WI38 (cell line): ENCODE measurements at regions not wholly inside any gene's neighbourhood (a gene's known extent, or its start where the extent isn't known, plus 50 kb on each side); places are given as distances from the start of the nearest gene placed in this dataset.

ENCODE experiments used
- H3K4me3 ChIP-seq: 2 replicates; pipeline ENCODE4 v1.5.1; 2011; ENCODE audit warnings: low read depth, mild to moderate bottlenecking, control low read depth, low read length
- TF ChIP-seq, protein P1 (sequence below): IDR thresholded peaks from 2 replicates; pipeline ENCODE4 v1.5.1; 2012; ENCODE audit warnings: low read depth, mild to moderate bottlenecking, control low read depth, low read length

DNA sequence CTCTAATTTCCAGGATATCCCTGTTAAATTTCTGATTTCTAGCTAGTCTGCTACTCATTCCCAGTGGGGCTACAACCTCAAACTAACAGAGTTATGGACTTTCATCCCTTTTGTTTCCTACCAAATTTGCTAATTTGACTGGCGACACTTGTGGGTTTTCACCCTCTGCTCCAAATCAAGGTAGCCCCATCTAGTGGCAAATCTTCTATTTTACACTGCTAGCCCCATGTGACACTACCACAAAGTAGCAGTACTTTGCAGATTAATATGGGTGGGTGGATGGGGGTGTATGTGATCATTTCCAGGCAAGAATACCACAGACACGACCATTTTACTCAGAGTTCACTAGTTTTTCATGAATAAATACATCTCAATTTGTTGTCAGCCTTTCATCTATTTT lies 150.3 kb downstream of the MSL3 start:
- no peak overlapping the region for H3K4me3 ChIP-seq
- TF ChIP-seq, protein P1, sequence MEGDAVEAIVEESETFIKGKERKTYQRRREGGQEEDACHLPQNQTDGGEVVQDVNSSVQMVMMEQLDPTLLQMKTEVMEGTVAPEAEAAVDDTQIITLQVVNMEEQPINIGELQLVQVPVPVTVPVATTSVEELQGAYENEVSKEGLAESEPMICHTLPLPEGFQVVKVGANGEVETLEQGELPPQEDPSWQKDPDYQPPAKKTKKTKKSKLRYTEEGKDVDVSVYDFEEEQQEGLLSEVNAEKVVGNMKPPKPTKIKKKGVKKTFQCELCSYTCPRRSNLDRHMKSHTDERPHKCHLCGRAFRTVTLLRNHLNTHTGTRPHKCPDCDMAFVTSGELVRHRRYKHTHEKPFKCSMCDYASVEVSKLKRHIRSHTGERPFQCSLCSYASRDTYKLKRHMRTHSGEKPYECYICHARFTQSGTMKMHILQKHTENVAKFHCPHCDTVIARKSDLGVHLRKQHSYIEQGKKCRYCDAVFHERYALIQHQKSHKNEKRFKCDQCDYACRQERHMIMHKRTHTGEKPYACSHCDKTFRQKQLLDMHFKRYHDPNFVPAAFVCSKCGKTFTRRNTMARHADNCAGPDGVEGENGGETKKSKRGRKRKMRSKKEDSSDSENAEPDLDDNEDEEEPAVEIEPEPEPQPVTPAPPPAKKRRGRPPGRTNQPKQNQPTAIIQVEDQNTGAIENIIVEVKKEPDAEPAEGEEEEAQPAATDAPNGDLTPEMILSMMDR: 0 out of 2 replicates have a peak, but pooled peaks have one; percentile 7

DNA sequence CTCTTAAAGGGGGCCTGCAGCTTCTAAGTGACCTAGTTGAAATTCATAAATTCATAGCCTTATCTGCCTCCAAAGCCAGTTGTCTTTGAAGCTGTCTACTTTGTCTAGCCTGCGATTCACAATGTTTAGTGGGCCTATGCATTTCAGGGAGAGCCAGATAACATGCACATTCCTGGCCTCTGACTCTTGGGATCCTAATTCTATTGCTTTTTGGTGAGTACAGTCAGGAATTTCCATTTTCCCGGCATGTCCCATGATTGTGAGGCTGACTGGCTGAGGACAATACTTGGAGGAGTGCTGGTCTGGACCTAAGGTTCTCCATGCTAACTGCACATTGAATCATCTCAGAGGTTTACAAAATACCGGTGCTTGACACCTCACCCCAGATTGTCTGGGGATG lies 155.0 kb downstream of the MSL3 start:
- TF ChIP-seq, protein P1: no peak
- H3K4me3 ChIP-seq: no peak overlapping the region

DNA sequence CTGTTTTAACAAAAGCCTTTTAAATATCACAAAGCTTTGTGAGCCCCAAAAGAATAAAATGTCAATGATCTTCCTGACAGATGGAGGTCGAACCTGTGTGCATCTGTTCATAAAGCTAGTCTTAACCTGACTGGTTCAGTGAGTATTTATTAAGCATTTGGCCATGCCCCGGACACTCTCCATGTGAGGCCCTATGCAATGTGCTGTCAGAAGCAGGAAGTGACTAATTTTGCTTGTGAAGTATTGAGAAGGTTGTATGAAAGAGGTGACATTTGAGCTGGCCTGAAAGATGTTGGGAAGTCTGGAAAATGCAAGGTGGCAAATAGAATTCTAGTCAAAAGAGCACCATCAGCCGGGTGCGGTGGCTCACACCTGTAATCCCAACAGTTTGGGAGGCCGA lies 171.4 kb downstream of the MSL3 start:
- TF ChIP-seq, protein P1: no peak
- H3K4me3 ChIP-seq: no peak overlapping the region

DNA sequence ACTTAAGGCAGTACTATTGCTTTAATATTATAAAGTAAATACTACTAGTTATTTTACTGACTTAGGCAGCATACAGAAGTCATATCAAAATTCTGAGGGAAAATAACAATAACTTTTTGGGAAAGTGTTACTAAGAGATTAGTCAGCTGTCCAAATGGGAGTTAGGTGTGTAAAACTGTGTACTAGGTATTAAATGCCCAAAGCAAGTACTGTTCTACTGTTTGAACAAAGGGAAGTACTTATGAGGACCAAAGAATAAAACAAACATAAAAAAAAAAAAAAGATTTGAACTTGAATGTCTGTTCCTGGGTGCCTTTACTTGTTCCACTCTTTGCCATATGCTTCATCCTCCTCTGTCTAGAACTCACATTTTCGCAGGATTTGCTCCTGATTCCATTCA lies 174.4 kb downstream of the MSL3 start:
- TF ChIP-seq, protein P1: no peak
- no peak overlapping the region for H3K4me3 ChIP-seq

DNA sequence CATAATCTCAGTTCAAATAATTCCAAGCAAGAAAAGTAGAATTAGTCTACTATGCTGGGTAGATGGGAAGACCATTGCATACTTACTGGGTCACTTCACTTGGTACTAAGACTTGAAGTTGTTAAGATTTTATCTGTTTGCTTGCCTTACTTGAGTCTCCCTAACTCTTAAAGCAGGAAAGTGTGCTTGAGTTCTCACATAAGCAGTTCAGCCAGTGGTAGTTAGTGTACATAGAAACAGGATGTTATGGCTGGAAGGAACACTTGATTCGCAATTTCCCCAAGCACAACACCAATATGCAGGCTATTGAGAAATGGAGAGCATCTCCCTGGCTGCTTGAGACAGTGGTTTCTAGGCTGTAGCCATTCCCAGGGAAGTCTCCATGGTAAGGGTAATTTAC lies 176.1 kb downstream of the MSL3 start:
- TF ChIP-seq, protein P1: no peak
- no peak overlapping the region for H3K4me3 ChIP-seq

DNA sequence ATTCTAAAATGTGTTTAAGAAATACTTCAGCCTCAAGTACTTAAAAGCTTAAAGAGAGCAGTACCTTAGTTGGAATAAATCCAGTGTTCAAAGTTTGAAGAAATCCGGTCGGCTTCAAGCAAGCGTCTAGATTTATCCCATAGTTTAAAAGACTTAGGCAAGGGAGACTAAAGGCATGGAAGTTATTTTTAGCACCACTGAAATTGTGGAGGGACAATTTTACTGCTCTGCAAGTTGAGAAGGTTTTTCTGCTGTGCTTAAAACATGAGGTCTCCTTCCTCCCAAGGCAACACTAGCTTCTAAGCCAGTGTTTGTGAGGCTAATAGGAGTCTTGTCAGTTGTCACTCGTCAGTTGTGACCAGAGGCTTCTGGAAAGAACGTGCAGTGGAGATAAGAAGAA lies 183.5 kb downstream of the MSL3 start:
- TF ChIP-seq, protein P1: no peak
- H3K4me3 ChIP-seq: no peak overlapping the region

DNA sequence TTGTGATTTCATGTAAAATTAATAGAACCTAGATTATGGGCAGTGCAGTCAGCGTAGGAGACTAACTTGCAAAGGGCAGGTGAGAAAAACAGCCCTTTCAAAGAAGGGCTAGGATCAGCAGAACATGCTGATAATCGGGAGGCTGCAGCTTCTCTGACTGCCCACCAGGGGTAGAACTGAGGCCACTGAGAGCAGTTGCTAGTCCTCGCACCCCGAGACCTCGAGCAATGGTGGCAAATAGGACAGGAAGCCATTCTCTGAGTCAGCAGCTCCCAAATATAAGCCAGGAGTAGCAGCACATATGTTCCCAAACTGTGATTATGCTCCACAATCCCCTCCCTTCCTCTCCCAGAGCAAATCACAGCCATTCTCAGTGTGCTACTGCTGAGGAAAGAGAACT lies 186.5 kb downstream of the MSL3 start:
- no peak overlapping the region for H3K4me3 ChIP-seq
- TF ChIP-seq, protein P1: peak; percentile 63
